Breast epithelium (tissue), 4 donors: ENCODE measurements at regions not wholly inside any gene's neighbourhood (a gene's known extent, or its start where the extent isn't known, plus 50 kb on each side); places are given as distances from the start of the nearest gene placed in this dataset.

Source experiments
- DNase-seq, 2 donors: peaks; one replicate each; pipeline ENCODE4 v3.0.0-alpha.2; 2019; ENCODE audit warnings: low spot score in 2 of 2
- H3K27ac ChIP-seq, 2 donors: fragments of 200-600 bp; sonication (generic) in 1 of 2; one replicate each; pipeline ENCODE4 v1.5.1; 2016 to 2019; ENCODE audit warnings: mild to moderate bottlenecking in 1 of 2
- H3K27me3 ChIP-seq, 2 donors: fragments of 200-600 bp; sonication (generic) in 1 of 2; one replicate each; pipeline versions ENCODE4 v1.5.1 to v1.6.0; 2017 to 2019; ENCODE audit warnings: control low read depth in 1 of 2, mild to moderate bottlenecking in 1 of 2
- H3K36me3 ChIP-seq: fragments of 200-600 bp; one replicate; pipeline ENCODE4 v1.5.1; 2019
- H3K4me1 ChIP-seq, 2 donors: fragments of 200-600 bp; sonication (generic); one replicate each; pipeline ENCODE4 v1.5.1; 2016 to 2019; ENCODE audit warnings: control low read depth in 1 of 2
- H3K4me3 ChIP-seq, 3 donors: fragments of 200-600 bp; sonication (generic); 1 replicate in 2 of 3; 2 replicates in 1 of 3; pipeline ENCODE4 v1.5.1; 2016 to 2019; ENCODE audit warnings: mild to moderate bottlenecking in 3 of 3, moderate library complexity in 2 of 3
- H3K9me3 ChIP-seq, 2 donors: fragments of 200-600 bp; sonication (generic) in 1 of 2; one replicate each; pipeline ENCODE4 v1.5.1; 2016 to 2019; ENCODE audit warnings: control low read depth in 1 of 2
- POLR2A ChIP-seq: fragments of 450-650 bp; IDR thresholded peaks from one replicate; pipeline ENCODE4 v1.6.1; 2016; ENCODE audit warnings: antibody characterized with exemption, mild to moderate bottlenecking, moderate library complexity
- POLR2AphosphoS5 ChIP-seq, 3 donors: sonication (generic); formaldehyde crosslinking; IDR thresholded peaks; one replicate each; pipeline ENCODE4 v1.6.1; 2017; ENCODE audit warnings: antibody characterized with exemption in 3 of 3
- intact Hi-C: fragments of 100-400 bp; cut with DNase I; formaldehyde crosslinking; loops from one replicate; pipeline ENCODE4 v1.15.1; 2023; ENCODE audit warnings: low total_unique reads
- TF ChIP-seq, protein P1 (sequence below), 3 donors: fragments of 450-650 bp; IDR thresholded peaks; one replicate each; pipeline ENCODE4 v1.5.1; 2016 to 2017; ENCODE audit warnings: antibody characterized with exemption in 3 of 3, mild to moderate bottlenecking in 3 of 3, moderate library complexity in 3 of 3

DNA sequence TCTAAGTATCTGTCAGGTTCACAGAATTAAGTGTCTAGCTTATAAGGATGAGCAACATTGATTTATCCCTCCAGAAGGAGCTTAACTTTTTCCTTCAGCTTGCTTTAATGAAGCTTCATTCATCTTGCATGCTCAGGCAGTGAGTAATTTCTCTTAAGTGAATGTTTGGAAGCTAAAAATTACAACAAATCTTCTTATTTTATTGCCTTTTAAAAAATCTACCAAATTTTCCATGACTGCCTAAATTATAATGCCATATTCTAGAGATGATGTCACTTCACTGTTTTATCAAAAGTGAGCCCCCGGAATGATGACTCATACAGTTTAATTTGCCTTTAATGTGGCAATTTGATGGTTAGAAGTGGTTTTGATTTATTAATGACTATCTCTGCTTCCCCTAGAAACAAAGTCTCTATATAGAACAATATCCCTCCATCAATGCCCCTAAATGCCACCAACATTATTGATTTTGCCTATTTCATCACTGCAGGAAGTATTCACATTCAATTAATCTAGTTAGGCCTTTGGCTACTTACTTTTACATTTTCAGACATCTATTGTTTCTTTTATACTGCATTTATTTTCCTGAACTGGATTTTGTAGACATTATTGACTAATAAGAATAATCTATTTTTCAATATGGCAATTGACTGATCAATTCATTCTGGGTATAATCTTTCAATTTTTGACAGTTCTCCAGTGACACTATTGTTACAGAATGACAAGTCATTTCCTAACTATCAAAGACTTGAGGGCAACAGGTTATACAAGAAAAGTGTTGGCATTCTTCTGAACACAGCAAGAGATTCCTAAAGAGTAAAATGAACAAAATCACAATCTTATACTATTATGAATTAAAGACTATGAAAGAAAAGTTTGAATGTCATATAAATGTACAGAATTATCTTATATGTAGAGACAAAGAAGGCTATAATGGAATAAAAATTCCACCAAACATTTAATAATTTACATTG, 139.3 kb upstream of the ODAD2 start:
- no peak overlapping the region for H3K27ac ChIP-seq
- TF ChIP-seq POLR2AphosphoS5 (IDR thresholded peaks at IDR 0.05) = no peak
- no peak for TF ChIP-seq POLR2A
- TF ChIP-seq, protein P1, sequence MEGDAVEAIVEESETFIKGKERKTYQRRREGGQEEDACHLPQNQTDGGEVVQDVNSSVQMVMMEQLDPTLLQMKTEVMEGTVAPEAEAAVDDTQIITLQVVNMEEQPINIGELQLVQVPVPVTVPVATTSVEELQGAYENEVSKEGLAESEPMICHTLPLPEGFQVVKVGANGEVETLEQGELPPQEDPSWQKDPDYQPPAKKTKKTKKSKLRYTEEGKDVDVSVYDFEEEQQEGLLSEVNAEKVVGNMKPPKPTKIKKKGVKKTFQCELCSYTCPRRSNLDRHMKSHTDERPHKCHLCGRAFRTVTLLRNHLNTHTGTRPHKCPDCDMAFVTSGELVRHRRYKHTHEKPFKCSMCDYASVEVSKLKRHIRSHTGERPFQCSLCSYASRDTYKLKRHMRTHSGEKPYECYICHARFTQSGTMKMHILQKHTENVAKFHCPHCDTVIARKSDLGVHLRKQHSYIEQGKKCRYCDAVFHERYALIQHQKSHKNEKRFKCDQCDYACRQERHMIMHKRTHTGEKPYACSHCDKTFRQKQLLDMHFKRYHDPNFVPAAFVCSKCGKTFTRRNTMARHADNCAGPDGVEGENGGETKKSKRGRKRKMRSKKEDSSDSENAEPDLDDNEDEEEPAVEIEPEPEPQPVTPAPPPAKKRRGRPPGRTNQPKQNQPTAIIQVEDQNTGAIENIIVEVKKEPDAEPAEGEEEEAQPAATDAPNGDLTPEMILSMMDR (IDR thresholded peaks at IDR 0.05) = no peak
- H3K9me3 ChIP-seq = peaks cover 0 to 14% of the 10 kb centered on the region in 2 donors
- H3K36me3 ChIP-seq = no peaks in the 10 kb centered on the region
- no peak overlapping the region for H3K4me3 ChIP-seq
- no peaks in the 10 kb centered on the region for H3K4me1 ChIP-seq
- no peaks in the 10 kb centered on the region for H3K27me3 ChIP-seq
- DNase-seq = no peak
- intact Hi-C loops = no loop called here

DNA sequence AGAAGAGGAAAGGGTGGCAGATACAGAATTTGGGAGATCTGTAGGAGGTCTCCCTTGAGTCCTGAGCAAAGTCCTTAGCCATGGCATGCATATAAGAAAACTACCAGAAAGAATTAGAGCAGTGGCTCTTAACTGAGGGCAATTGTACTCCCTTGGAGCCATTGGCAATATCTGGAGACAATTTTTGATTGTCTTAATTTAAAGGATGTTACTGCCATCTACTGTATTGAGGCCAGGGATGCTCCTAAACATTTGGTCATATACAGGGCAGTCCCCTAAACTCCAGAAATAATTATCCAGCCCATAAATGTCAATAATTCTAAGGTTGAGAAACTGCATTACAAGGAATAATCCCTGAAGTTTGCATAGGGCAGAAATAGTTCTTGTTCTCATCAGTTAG, 136.4 kb upstream of the ODAD2 start:
- Histone ChIP-seq H3K9me3 (peaks cover 0 to 17% of the 10 kb centered on the region in 2 donors), H3K27me3 (no peaks in the 10 kb centered on the region), H3K4me1 (no peaks in the 10 kb centered on the region), H3K27ac (no peak overlapping the region), H3K36me3 (no peaks in the 10 kb centered on the region), H3K4me3 (no peak overlapping the region)
- no peak for DNase-seq
- TF ChIP-seq, protein P1 (IDR thresholded peaks at IDR 0.05) = no peak
- TF ChIP-seq POLR2AphosphoS5 (IDR thresholded peaks at IDR 0.05) (no peak), POLR2A (no peak)
- intact Hi-C loops = no loop called here

DNA sequence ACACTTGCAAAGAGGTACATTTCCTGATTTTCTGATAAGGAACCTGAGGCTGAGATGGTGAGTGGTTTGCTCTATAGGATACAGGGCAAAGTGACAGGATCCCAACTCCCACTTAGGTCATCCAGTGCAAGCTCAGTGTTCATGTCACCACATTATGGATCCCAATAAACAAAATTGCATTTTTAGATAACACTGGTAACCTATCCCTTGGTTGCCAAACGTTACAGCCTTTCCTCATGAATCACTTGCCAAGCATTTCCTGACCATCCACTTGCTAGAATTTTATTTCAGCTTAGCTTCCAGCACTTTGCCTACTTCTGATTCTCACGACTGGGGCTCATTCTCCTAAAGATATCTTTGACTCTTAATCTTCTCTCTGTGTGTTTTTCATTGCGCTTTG, 131.4 kb upstream of the ODAD2 start:
- TF ChIP-seq, protein P1 (IDR thresholded peaks at IDR 0.05) = no peak
- TF ChIP-seq POLR2A = no peak
- TF ChIP-seq POLR2AphosphoS5 (IDR thresholded peaks at IDR 0.05) = no peak
- intact Hi-C loops = no loop called here
- Histone ChIP-seq H3K27me3 (no peaks in the 10 kb centered on the region), H3K9me3 (peaks cover 0 to 5% of the 10 kb centered on the region in 2 donors), H3K4me1 (no peaks in the 10 kb centered on the region), H3K4me3 (no peak overlapping the region), H3K27ac (no peak overlapping the region), H3K36me3 (no peaks in the 10 kb centered on the region)
- no peak for DNase-seq

DNA sequence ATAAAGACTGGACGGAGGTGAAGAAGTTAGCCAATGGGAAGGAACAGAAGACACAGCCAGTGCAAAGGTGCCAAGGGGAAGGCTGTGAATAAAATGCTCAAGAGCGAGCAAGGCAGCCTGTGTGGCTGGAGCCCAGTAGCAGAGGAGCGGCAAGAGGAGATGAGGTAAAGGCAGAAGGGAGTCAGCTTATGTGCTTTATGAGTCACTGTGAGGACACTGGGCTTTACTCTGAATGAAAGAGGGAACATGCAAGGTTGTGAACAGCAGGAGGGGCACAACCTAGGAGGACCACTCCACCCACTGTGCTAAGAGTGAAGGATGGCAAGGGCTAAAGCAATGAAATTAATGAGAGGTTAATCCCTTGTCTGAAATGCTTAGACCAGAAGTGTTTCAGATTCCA, 129.0 kb upstream of the ODAD2 start:
- Histone ChIP-seq H3K4me3 (no peak overlapping the region), H3K4me1 (no peaks in the 10 kb centered on the region), H3K27me3 (no peaks in the 10 kb centered on the region), H3K36me3 (no peaks in the 10 kb centered on the region), H3K27ac (no peak overlapping the region), H3K9me3 (no peaks in the 10 kb centered on the region)
- intact Hi-C loops = no loop called here
- no peak for DNase-seq
- TF ChIP-seq, protein P1 (IDR thresholded peaks at IDR 0.05) = no peak
- TF ChIP-seq POLR2AphosphoS5 (IDR thresholded peaks at IDR 0.05) (no peak), POLR2A (no peak)

DNA sequence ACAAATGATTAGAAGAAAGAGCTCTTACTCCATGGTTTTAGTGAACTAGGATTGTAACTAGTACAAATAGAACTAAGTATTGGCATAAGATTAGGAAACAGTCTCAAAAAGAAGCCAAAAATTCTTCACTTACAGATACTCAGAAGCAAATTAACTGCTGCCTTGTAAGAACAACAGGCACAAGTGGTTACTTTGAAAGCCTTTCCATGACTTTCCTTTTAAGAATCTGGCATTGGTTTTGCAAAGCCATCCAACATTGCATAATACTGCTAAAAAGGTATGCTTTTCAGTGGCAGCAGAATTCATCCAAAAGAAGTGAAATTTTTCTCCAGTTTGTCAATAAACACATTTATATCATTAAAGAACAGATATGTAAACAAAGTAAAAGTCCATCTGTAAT, 126.8 kb upstream of the ODAD2 start:
- no peaks in the 10 kb centered on the region for H3K27me3 ChIP-seq
- H3K4me3 ChIP-seq = no peak overlapping the region
- H3K36me3 ChIP-seq = no peaks in the 10 kb centered on the region
- TF ChIP-seq POLR2A = no peak
- TF ChIP-seq, protein P1 (IDR thresholded peaks at IDR 0.05) = no peak
- no peak for TF ChIP-seq POLR2AphosphoS5 (IDR thresholded peaks at IDR 0.05)
- intact Hi-C loops = no loop called here
- no peaks in the 10 kb centered on the region for H3K9me3 ChIP-seq
- no peak overlapping the region for H3K27ac ChIP-seq
- no peak for DNase-seq
- H3K4me1 ChIP-seq = no peaks in the 10 kb centered on the region
